H9 (cell line): ENCODE measurements at regions not wholly inside any gene's neighbourhood (a gene's known extent, or its start where the extent isn't known, plus 50 kb on each side); places are given as distances from the start of the nearest gene placed in this dataset.

Experiments used
- DNase-seq: peaks from one replicate; pipeline ENCODE4 v3.0.0-alpha.2; 2017
- H2AFZ ChIP-seq: one replicate; pipeline ENCODE4 v1.6.1; 2013; ENCODE audit warnings: mild to moderate bottlenecking, low read length, control low read depth, moderate library complexity
- H2AK5ac ChIP-seq: 2 replicates; pipeline ENCODE4 v1.6.1; 2013; ENCODE audit warnings: low read length, control low read depth, mixed read lengths; ENCODE audit not compliant: insufficient read length
- H2BK120ac ChIP-seq: one replicate; pipeline ENCODE4 v1.6.1; 2013; ENCODE audit warnings: low read depth, mild to moderate bottlenecking, low read length, control low read depth, inconsistent platforms; ENCODE audit not compliant: poor library complexity, severe bottlenecking
- H2BK12ac ChIP-seq: 2 replicates; pipeline ENCODE4 v1.6.1; 2013; ENCODE audit warnings: low read length, control low read depth, mixed read lengths, low read depth; ENCODE audit not compliant: insufficient read length
- H2BK15ac ChIP-seq: 2 replicates; pipeline ENCODE4 v1.6.1; 2013; ENCODE audit warnings: low read depth, low read length, control low read depth
- H2BK20ac ChIP-seq: one replicate; pipeline ENCODE4 v1.6.1; 2013; ENCODE audit warnings: low read depth, mild to moderate bottlenecking, low read length, control low read depth, inconsistent platforms; ENCODE audit not compliant: poor library complexity, severe bottlenecking
- H2BK5ac ChIP-seq: 2 replicates; pipeline ENCODE4 v1.6.1; 2013; ENCODE audit warnings: low read length, control low read depth, mixed read lengths; ENCODE audit not compliant: insufficient read length
- H3K14ac ChIP-seq: 2 replicates; pipeline ENCODE4 v1.6.1; 2013; ENCODE audit warnings: low read length, control low read depth; ENCODE audit not compliant: insufficient read depth
- H3K18ac ChIP-seq: 2 replicates; pipeline ENCODE4 v1.6.1; 2013; ENCODE audit warnings: low read depth, mild to moderate bottlenecking, mixed read lengths, low read length, control low read depth; ENCODE audit not compliant: insufficient read length
- H3K23ac ChIP-seq: 2 replicates; pipeline ENCODE4 v1.6.1; 2013; ENCODE audit warnings: low read length, control low read depth, mixed read lengths, low read depth; ENCODE audit not compliant: insufficient read length
- H3K23me2 ChIP-seq: 2 replicates; pipeline ENCODE4 v1.6.1; 2013; ENCODE audit warnings: low read depth, mild to moderate bottlenecking, mixed read lengths, low read length, control low read depth; ENCODE audit not compliant: insufficient read length, poor library complexity, severe bottlenecking
- H3K27ac ChIP-seq: 2 replicates; pipeline ENCODE4 v1.5.1; 2013; ENCODE audit warnings: low read length, control low read depth, mixed read lengths, low read depth; ENCODE audit not compliant: insufficient read length
- H3K27me3 ChIP-seq: 2 replicates; pipeline ENCODE4 v1.6.1; 2013; ENCODE audit warnings: low read length, control low read depth, inconsistent platforms; ENCODE audit not compliant: insufficient read depth
- H3K4ac ChIP-seq: 2 replicates; pipeline ENCODE4 v1.6.1; 2013; ENCODE audit warnings: low read depth, mild to moderate bottlenecking, control low read depth, inconsistent platforms, low read length, moderate library complexity
- H3K4me1 ChIP-seq: 2 replicates; pipeline ENCODE4 v1.6.1; 2013; ENCODE audit warnings: low read length, control low read depth, inconsistent platforms; ENCODE audit not compliant: insufficient read depth
- H3K4me2 ChIP-seq: 2 replicates; pipeline ENCODE4 v1.6.1; 2013; ENCODE audit warnings: low read length, control low read depth, mixed read lengths; ENCODE audit not compliant: insufficient read length, insufficient read depth
- H3K56ac ChIP-seq: 2 replicates; pipeline ENCODE4 v1.6.1; 2013; ENCODE audit warnings: low read depth, mild to moderate bottlenecking, mixed read lengths, low read length, control low read depth; ENCODE audit not compliant: insufficient read length
- H3K79me1 ChIP-seq: 2 replicates; pipeline ENCODE4 v1.6.1; 2013; ENCODE audit warnings: low read depth, mild to moderate bottlenecking, moderate library complexity, low read length, control low read depth, inconsistent platforms; ENCODE audit not compliant: insufficient read depth, poor library complexity, severe bottlenecking
- H3K79me2 ChIP-seq: 2 replicates; pipeline ENCODE4 v1.6.1; 2013; ENCODE audit warnings: low read length, control low read depth, inconsistent platforms; ENCODE audit not compliant: insufficient read depth
- H3K9ac ChIP-seq: 2 replicates; pipeline ENCODE4 v1.6.1; 2013; ENCODE audit warnings: low read length, control low read depth, mixed read lengths; ENCODE audit not compliant: insufficient read length; ENCODE audit errors: extremely low read depth
- H3K9me3 ChIP-seq: one replicate; pipeline ENCODE4 v1.6.1; 2013; ENCODE audit warnings: low read depth, low read length, inconsistent platforms; ENCODE audit not compliant: control insufficient read depth
- H3T11ph ChIP-seq: one replicate; pipeline ENCODE4 v1.6.1; 2013; ENCODE audit warnings: mild to moderate bottlenecking, low read length, control low read depth, inconsistent platforms
- H4K20me1 ChIP-seq: one replicate; pipeline ENCODE4 v1.6.1; 2013; ENCODE audit not compliant: control insufficient read depth, insufficient read length, insufficient read depth
- H4K5ac ChIP-seq: 2 replicates; pipeline ENCODE4 v1.6.1; 2013; ENCODE audit warnings: low read depth, mild to moderate bottlenecking, mixed read lengths, low read length, control low read depth; ENCODE audit not compliant: insufficient read length
- H4K8ac ChIP-seq: replicated peaks from 2 replicates; pipeline ENCODE4 v1.6.1; 2013; ENCODE audit warnings: low read length, control low read depth, mixed read lengths, low read depth; ENCODE audit not compliant: insufficient read length
- H4K91ac ChIP-seq: 2 replicates; pipeline ENCODE4 v1.6.1; 2013; ENCODE audit warnings: low read depth, mild to moderate bottlenecking, moderate library complexity, mixed read lengths, low read length, control low read depth; ENCODE audit not compliant: insufficient read length
- H3K27ac Mint-ChIP-seq, 3 experiments: 2 replicates in 2 of 3; 3 replicates in 1 of 3; pipeline ENCODE4 v1.8.0; 2020 to 2021; ENCODE audit warnings: mixed read lengths in 3 of 3, mild to moderate bottlenecking in 1 of 3, moderate library complexity in 1 of 3
- H3K27me3 Mint-ChIP-seq: 2 replicates; pipeline ENCODE4 v1.8.0; 2021; ENCODE audit warnings: low read depth, mild to moderate bottlenecking, moderate library complexity, mixed read lengths
- H3K36me3 Mint-ChIP-seq, 3 experiments: 2 replicates in 2 of 3; 3 replicates in 1 of 3; pipeline ENCODE4 v1.8.0; 2020 to 2021; ENCODE audit warnings: low read depth in 3 of 3, mixed read lengths in 3 of 3; ENCODE audit not compliant: insufficient read depth in 1 of 3
- H3K4me1 Mint-ChIP-seq, 2 experiments: 2 replicates each; pipeline ENCODE4 v1.8.0; 2020; ENCODE audit warnings: mixed read lengths in 2 of 2
- H3K4me3 Mint-ChIP-seq, 2 experiments: 2 replicates in 1 of 2; 3 replicates in 1 of 2; pipeline ENCODE4 v1.8.0; 2020 to 2021; ENCODE audit warnings: mild to moderate bottlenecking in 2 of 2, mixed read lengths in 2 of 2, moderate library complexity in 1 of 2
- H3K9me3 Mint-ChIP-seq, 2 experiments: 2 replicates in 1 of 2; 3 replicates in 1 of 2; pipeline ENCODE4 v1.8.0; 2020; ENCODE audit warnings: mild to moderate bottlenecking in 2 of 2, mixed read lengths in 2 of 2, moderate library complexity in 1 of 2
- WGBS: extraction: QIAGEN DNeasy Blood & Tissue Kit; methylation state at CpG from one replicate; pipeline ENCODE4 v1.1.7; 2013; ENCODE audit warnings: missing lambda C conversion rate, low lambda C conversion rate, mixed read lengths; ENCODE audit not compliant: insufficient read length; ENCODE audit errors: extremely low coverage; 5-methylcytosine and 5-hydroxymethylcytosine counted together
- TF ChIP-seq, protein P1 (sequence below): fragments of 200-600 bp; sonication (generic); conservative IDR thresholded peaks from 3 replicates; pipeline ENCODE4 v1.8.0; 2021; ENCODE audit warnings: antibody characterized with exemption, mild to moderate bottlenecking

DNA sequence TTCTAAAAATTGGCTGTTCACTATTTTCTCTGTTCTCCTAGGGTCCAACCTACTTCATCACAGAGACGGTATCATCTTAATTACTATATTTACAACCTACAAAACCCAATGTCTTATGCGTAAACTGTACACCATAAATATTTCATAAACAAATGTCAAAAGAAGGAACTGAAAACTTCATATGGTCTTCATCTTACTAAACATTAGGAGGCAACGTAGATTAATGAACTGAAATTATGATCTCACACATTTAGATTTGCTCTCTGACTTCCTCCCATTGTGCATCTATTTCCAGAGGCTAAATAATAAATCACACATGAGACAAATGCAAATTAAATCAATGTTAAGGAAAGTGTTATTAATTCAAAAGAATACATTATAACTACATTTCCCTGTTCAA is 1850.6 kb upstream of the SEL1L start:
- no peaks in the 10 kb centered on the region for H3K9me3 ChIP-seq
- no peaks in the 10 kb centered on the region for H3K27me3 Mint-ChIP-seq
- no peak overlapping the region for H3K4me3 Mint-ChIP-seq
- H2BK5ac ChIP-seq: no peak overlapping the region
- no peaks in the 10 kb centered on the region for H3K36me3 Mint-ChIP-seq
- no peak for DNase-seq
- H3K56ac ChIP-seq: no peak overlapping the region
- no peaks in the 10 kb centered on the region for H3K79me2 ChIP-seq
- H4K8ac ChIP-seq: no peak overlapping the region
- no peak overlapping the region for H2AFZ ChIP-seq
- H3T11ph ChIP-seq: no peak overlapping the region
- 0 out of 4 replicates have a peak, but pooled peaks cover 0 to 3% of the 10 kb centered on the region in 2 experiments for H3K4me1 Mint-ChIP-seq
- H3K4me2 ChIP-seq: no peak overlapping the region
- H4K5ac ChIP-seq: no peak overlapping the region
- no peak overlapping the region for H3K27ac ChIP-seq
- H2BK120ac ChIP-seq: no peak overlapping the region
- no peaks in the 10 kb centered on the region for H4K20me1 ChIP-seq
- H3K18ac ChIP-seq: no peak overlapping the region
- no peak overlapping the region for H2BK20ac ChIP-seq
- no peak overlapping the region for H3K27ac Mint-ChIP-seq
- H3K4ac ChIP-seq: no peak overlapping the region
- no peak overlapping the region for H3K14ac ChIP-seq
- H3K27me3 ChIP-seq: no peaks in the 10 kb centered on the region
- H3K23ac ChIP-seq: no peak overlapping the region
- no peak overlapping the region for H2BK15ac ChIP-seq
- H3K79me1 ChIP-seq: no peaks in the 10 kb centered on the region
- H4K91ac ChIP-seq: no peak overlapping the region
- no peak overlapping the region for H2AK5ac ChIP-seq
- TF ChIP-seq, protein P1, sequence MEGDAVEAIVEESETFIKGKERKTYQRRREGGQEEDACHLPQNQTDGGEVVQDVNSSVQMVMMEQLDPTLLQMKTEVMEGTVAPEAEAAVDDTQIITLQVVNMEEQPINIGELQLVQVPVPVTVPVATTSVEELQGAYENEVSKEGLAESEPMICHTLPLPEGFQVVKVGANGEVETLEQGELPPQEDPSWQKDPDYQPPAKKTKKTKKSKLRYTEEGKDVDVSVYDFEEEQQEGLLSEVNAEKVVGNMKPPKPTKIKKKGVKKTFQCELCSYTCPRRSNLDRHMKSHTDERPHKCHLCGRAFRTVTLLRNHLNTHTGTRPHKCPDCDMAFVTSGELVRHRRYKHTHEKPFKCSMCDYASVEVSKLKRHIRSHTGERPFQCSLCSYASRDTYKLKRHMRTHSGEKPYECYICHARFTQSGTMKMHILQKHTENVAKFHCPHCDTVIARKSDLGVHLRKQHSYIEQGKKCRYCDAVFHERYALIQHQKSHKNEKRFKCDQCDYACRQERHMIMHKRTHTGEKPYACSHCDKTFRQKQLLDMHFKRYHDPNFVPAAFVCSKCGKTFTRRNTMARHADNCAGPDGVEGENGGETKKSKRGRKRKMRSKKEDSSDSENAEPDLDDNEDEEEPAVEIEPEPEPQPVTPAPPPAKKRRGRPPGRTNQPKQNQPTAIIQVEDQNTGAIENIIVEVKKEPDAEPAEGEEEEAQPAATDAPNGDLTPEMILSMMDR: no peak
- H3K9me3 Mint-ChIP-seq: no peaks in the 10 kb centered on the region
- no peaks in the 10 kb centered on the region for H3K23me2 ChIP-seq
- no peak overlapping the region for H3K9ac ChIP-seq
- no peak overlapping the region for H2BK12ac ChIP-seq
- no CpG with 5 or more reads among the region's 3 CpGs for WGBS
- H3K4me1 ChIP-seq: no peaks in the 10 kb centered on the region
